MM.1S (cell line): ENCODE measurements at regions not wholly inside any gene's neighbourhood (a gene's known extent, or its start where the extent isn't known, plus 50 kb on each side); places are given as distances from the start of the nearest gene placed in this dataset.

Source experiments
- CTCF ChIP-seq: fragments of 300-600 bp; sonication (generic); IDR thresholded peaks from 2 replicates; pipeline ENCODE4 v1.5.1; 2016; ENCODE audit warnings: antibody characterized with exemption, low read length, mixed read lengths
- EZH2 ChIP-seq: fragments of 300-600 bp; sonication (generic); optimal IDR thresholded peaks from 2 replicates; pipeline ENCODE3; 2017; ENCODE audit warnings: low read depth, mild to moderate bottlenecking, antibody characterized with exemption, low read length, mixed read lengths

DNA sequence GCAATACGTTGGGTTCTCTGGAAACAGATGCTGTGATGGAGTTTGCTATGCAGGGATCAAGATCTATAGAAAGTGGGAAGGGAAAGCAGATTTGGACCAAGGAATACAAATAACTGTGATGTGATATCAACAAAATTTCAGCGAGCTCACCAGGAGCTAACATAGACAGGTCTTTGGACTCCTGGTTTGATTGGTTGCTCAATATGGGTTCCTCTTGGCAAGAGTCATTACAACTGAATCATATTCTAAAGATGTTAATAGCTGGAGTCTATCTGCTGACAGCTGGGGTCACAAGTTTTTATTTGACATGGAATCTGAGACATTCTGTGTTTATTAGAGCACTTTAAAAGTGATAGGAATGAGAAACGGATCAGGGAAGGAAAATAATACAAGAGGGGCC is 637.6 kb upstream of the GNPDA2 start:
- TF ChIP-seq CTCF, result no peak
- TF ChIP-seq EZH2, result no peak
